HEK293 (cell line): ENCODE measurements at regions not wholly inside any gene's neighbourhood (a gene's known extent, or its start where the extent isn't known, plus 50 kb on each side); places are given as distances from the start of the nearest gene placed in this dataset.

Experiments used
- CTCF ChIA-PET: fragments of 350-600 bp; formaldehyde crosslinking; extraction: SDS; loops from one replicate; lab custom pipeline; 2021; ENCODE audit warnings: antibody characterized with exemption; lab: Yijun Ruan, JAX
- POLR2A ChIA-PET: fragments of 300-600 bp; formaldehyde crosslinking; extraction: SDS; loops from one replicate; lab custom pipeline; 2020; ENCODE audit warnings: antibody characterized with exemption, inconsistent platforms; lab: Yijun Ruan, JAX
- H3K27ac ChIP-seq: fragments of 200-500 bp; sonication (Bioruptor generic); 2 replicates; pipeline ENCODE4 v1.5.1; 2014; ENCODE audit warnings: low read depth, low read length, control low read depth, inconsistent platforms; ENCODE audit errors: extremely low read depth
- H3K36me3 ChIP-seq, 2 experiments: fragments of 200-500 bp in 1 of 2; sonication (Bioruptor generic) in 1 of 2; 1 replicate in 1 of 2; 2 replicates in 1 of 2; pipeline ENCODE4 v1.5.1; 2014 to 2017; ENCODE audit warnings: inconsistent platforms in 2 of 2, low read length in 2 of 2; ENCODE audit not compliant: control insufficient read depth in 2 of 2, insufficient read depth in 1 of 2
- H3K4me1 ChIP-seq: fragments of 200-500 bp; sonication (Bioruptor generic); 2 replicates; pipeline ENCODE4 v1.5.1; 2014; ENCODE audit warnings: mild to moderate bottlenecking, low read length, inconsistent platforms; ENCODE audit not compliant: control insufficient read depth, insufficient read depth
- H3K4me3 ChIP-seq: 2 replicates; pipeline ENCODE4 v1.5.1; 2011; ENCODE audit warnings: low read depth, mild to moderate bottlenecking, control low read depth, low read length, moderate library complexity
- H3K9me3 ChIP-seq: fragments of 200-500 bp; sonication (Bioruptor generic); 2 replicates; pipeline ENCODE4 v1.5.1; 2014; ENCODE audit warnings: low read depth, low read length, inconsistent platforms; ENCODE audit not compliant: control insufficient read depth, insufficient read depth
- GLI4 ChIP-seq: fragments of 450-650 bp; formaldehyde crosslinking; IDR thresholded peaks from 2 replicates; pipeline ENCODE4 v1.5.1; 2016; ENCODE audit warnings: missing biosample characterization, missing genetic modification characterization
- GLIS2 ChIP-seq: fragments of 450-650 bp; formaldehyde crosslinking; IDR thresholded peaks from 2 replicates; pipeline ENCODE4 v1.5.1; 2016; ENCODE audit warnings: missing biosample characterization, missing genetic modification characterization
- HOXC10 ChIP-seq: sonication (generic); formaldehyde crosslinking; IDR thresholded peaks from 2 replicates; pipeline ENCODE4 v1.8.1; 2023; ENCODE audit warnings: mild to moderate bottlenecking, missing genetic modification reagents
- MZF1 ChIP-seq: fragments of 450-650 bp; formaldehyde crosslinking; IDR thresholded peaks from 2 replicates; pipeline ENCODE4 v1.5.1; 2017; ENCODE audit warnings: missing biosample characterization, missing genetic modification characterization, borderline replicate concordance
- PRDM10 ChIP-seq: fragments of 450-650 bp; formaldehyde crosslinking; IDR thresholded peaks from 2 replicates; pipeline ENCODE4 v1.5.1; 2016; ENCODE audit warnings: missing biosample characterization, missing genetic modification characterization
- REPIN1 ChIP-seq: fragments of 450-650 bp; formaldehyde crosslinking; IDR thresholded peaks from 2 replicates; pipeline ENCODE4 v1.5.1; 2017; ENCODE audit warnings: missing biosample characterization, missing genetic modification characterization, low read depth
- TCF7L2 ChIP-seq: IDR thresholded peaks from 2 replicates; pipeline ENCODE4 v1.6.1; 2011; ENCODE audit warnings: low read depth, mild to moderate bottlenecking, inconsistent platforms, low read length, moderate library complexity, borderline replicate concordance
- TSHZ1 ChIP-seq: fragments of 450-650 bp; formaldehyde crosslinking; IDR thresholded peaks from 2 replicates; pipeline ENCODE4 v1.5.1; 2016; ENCODE audit warnings: missing biosample characterization, missing genetic modification characterization, borderline replicate concordance
- ZBTB1 ChIP-seq: fragments of 450-650 bp; formaldehyde crosslinking; IDR thresholded peaks from 2 replicates; pipeline ENCODE4 v1.5.1; 2016; ENCODE audit warnings: missing biosample characterization, missing genetic modification characterization
- ZFP69B ChIP-seq: fragments of 450-650 bp; formaldehyde crosslinking; IDR thresholded peaks from 2 replicates; pipeline ENCODE4 v1.5.1; 2016; ENCODE audit warnings: missing biosample characterization, missing genetic modification characterization
- ZIC2 ChIP-seq: fragments of 450-650 bp; formaldehyde crosslinking; IDR thresholded peaks from 2 replicates; pipeline ENCODE4 v1.5.1; 2016; ENCODE audit warnings: missing biosample characterization, missing genetic modification characterization
- ZNF132 ChIP-seq: fragments of 450-650 bp; formaldehyde crosslinking; IDR thresholded peaks from 2 replicates; pipeline ENCODE4 v1.5.1; 2017; ENCODE audit warnings: missing biosample characterization, missing genetic modification characterization, borderline replicate concordance
- ZNF140 ChIP-seq: fragments of 450-650 bp; formaldehyde crosslinking; IDR thresholded peaks from 2 replicates; pipeline ENCODE4 v1.5.1; 2016; ENCODE audit warnings: missing biosample characterization, missing genetic modification characterization
- ZNF514 ChIP-seq: fragments of 450-650 bp; formaldehyde crosslinking; IDR thresholded peaks from 2 replicates; pipeline ENCODE4 v1.5.1; 2016; ENCODE audit warnings: missing biosample characterization, missing genetic modification characterization
- ZNF518A ChIP-seq: fragments of 450-650 bp; formaldehyde crosslinking; conservative IDR thresholded peaks from 2 replicates; pipeline ENCODE4 v1.5.1; 2016; ENCODE audit warnings: low read depth, missing biosample characterization, missing genetic modification characterization
- ZNF529 ChIP-seq: fragments of 450-650 bp; formaldehyde crosslinking; IDR thresholded peaks from 2 replicates; pipeline ENCODE4 v1.5.1; 2017; ENCODE audit warnings: missing genetic modification characterization, missing biosample characterization; ENCODE audit not compliant: insufficient replicate concordance
- ZNF596 ChIP-seq: fragments of 450-650 bp; IDR thresholded peaks from 2 replicates; pipeline ENCODE4 v1.5.0; 2018; ENCODE audit warnings: missing biosample characterization, mild to moderate bottlenecking, missing genetic modification characterization, moderate library complexity
- ZNF621 ChIP-seq: fragments of 450-650 bp; formaldehyde crosslinking; IDR thresholded peaks from 2 replicates; pipeline ENCODE4 v1.5.1; 2017; ENCODE audit warnings: missing biosample characterization, missing genetic modification characterization
- ZNF768 ChIP-seq: fragments of 450-650 bp; formaldehyde crosslinking; IDR thresholded peaks from 2 replicates; pipeline ENCODE4 v1.5.1; 2018; ENCODE audit warnings: missing biosample characterization, mild to moderate bottlenecking, missing genetic modification characterization
- ZNF830 ChIP-seq: fragments of 450-650 bp; IDR thresholded peaks from 2 replicates; pipeline ENCODE4 v1.5.0; 2018; ENCODE audit warnings: missing biosample characterization, missing genetic modification characterization, low read depth, mild to moderate bottlenecking, moderate library complexity

GRCh38 chr2:46821600-46821999, 94.0 kb downstream of the MCFD2 start (continued):
- TF ChIP-seq TSHZ1 (tag by site-specific recombination) (no peak), TCF7L2 (no peak)

- H3K9me3 ChIP-seq = no peaks in the 10 kb centered on the region
- POLR2A ChIA-PET = no interaction called here
- no peaks in the 10 kb centered on the region for H3K4me1 ChIP-seq
- no peak for TF ChIP-seq ZBTB1 (tag by site-specific recombination)
- TF ChIP-seq ZNF830 (tag by site-specific recombination) = no peak
- no peak for TF ChIP-seq MZF1
- TF ChIP-seq ZNF621 (tag by site-specific recombination) = no peak
- TF ChIP-seq ZNF518A (tag by site-specific recombination) = no peak
- no peak for TF ChIP-seq ZNF529
- no peak for TF ChIP-seq PRDM10 (tag by site-specific recombination)
- no peak for TF ChIP-seq ZNF140
- TF ChIP-seq ZNF768 (tag by site-specific recombination) = no peak
- CTCF ChIA-PET = interaction anchor here (0.6 kb wide), 2 partner anchors 62 to 263 kb away, joined by 3 to 6 read pairs; no protein-coding TSS in a partner anchor
- no peak overlapping the region for H3K27ac ChIP-seq
- H3K4me3 ChIP-seq = no peak overlapping the region
- H3K36me3 ChIP-seq = no peaks in the 10 kb centered on the region
Measured at GRCh38 chr2:46818819-46819218, 96.8 kb downstream of the MCFD2 start.

- CTCF ChIA-PET = no interaction called here
- H3K36me3 ChIP-seq = no peaks in the 10 kb centered on the region
- no peak overlapping the region for H3K4me3 ChIP-seq
- POLR2A ChIA-PET = no interaction called here
- H3K27ac ChIP-seq = no peak overlapping the region
- H3K9me3 ChIP-seq = no peaks in the 10 kb centered on the region
- H3K4me1 ChIP-seq = no peaks in the 10 kb centered on the region
- TF ChIP-seq REPIN1 (no peak), GLI4 (tag by site-specific recombination) (no peak), ZIC2 (no peak), ZNF596 (tag by site-specific recombination) (no peak), ZNF514 (no peak), ZNF132 (no peak), HOXC10 (CRISPR knock-in tag) (no peak), ZFP69B (tag by site-specific recombination) (no peak), GLIS2 (tag by site-specific recombination) (no peak)
Measured at GRCh38 chr2:46818141-46818621, 97.4 kb downstream of the MCFD2 start.
